ENCODE measurements at regions not wholly inside any gene's neighbourhood (a gene's known extent, or its start where the extent isn't known, plus 50 kb on each side); places are given as distances from the start of the nearest gene placed in this dataset.

- no peak for ATAC-seq (replicated peaks in 6 of 8)
- 0 to 100% (median 77%) methylated on average over 1 to 10 of the region's 13 CpGs; no CpG with 5 or more reads in 3 of the 10 experiments for WGBS, 10 experiments
- Histone ChIP-seq H3K4me3 (no peak overlapping the region), H3K27ac (no peak overlapping the region), H3K4me1 (replicated peaks in 1 of 2) (peaks cover 0 to 2% of the 10 kb centered on the region in 2 donors)
- in situ Hi-C loops (cut with MboI; ENCODE audit: low pct_unique_long_range_greater_than_20kb in 2 of 9, low sequenced_read_pairs in 9 of 9, unreplicated experiment in 9 of 9), result no loop called here
Measured at GRCh38 chr2:121133551-121134319, 151.3 kb downstream of the TFCP2L1 start.

GRCh38 chr2:121134728-121135127 is 150.3 kb downstream of the TFCP2L1 start:
- peaks cover 0 to 2% of the 10 kb centered on the region in 2 donors for H3K4me1 ChIP-seq (replicated peaks in 1 of 2)
- 46 to 95% (median 89%) methylated on average over 1 to 3 of the region's 8 CpGs; no CpG with 5 or more reads in 6 of the 10 experiments for WGBS, 10 experiments
- no peak overlapping the region for H3K4me3 ChIP-seq
- in situ Hi-C loops (cut with MboI; ENCODE audit: low pct_unique_long_range_greater_than_20kb in 2 of 9, low sequenced_read_pairs in 9 of 9, unreplicated experiment in 9 of 9), result no loop called here
- ATAC-seq (replicated peaks in 6 of 8), result no peak
- H3K27ac ChIP-seq, result no peak overlapping the region

- 90% methylated on average over 1 of the region's 2 CpGs; no CpG with 5 or more reads in 9 of the 10 experiments for WGBS, 10 experiments
- Histone ChIP-seq H3K27ac (no peak overlapping the region), H3K4me1 (replicated peaks in 1 of 2) (peaks cover 0 to 2% of the 10 kb centered on the region in 2 donors), H3K4me3 (no peak overlapping the region)
- no peak for ATAC-seq (replicated peaks in 6 of 8)
- in situ Hi-C loops (cut with MboI; ENCODE audit: low pct_unique_long_range_greater_than_20kb in 2 of 9, low sequenced_read_pairs in 9 of 9, unreplicated experiment in 9 of 9), result no loop called here
Measured at GRCh38 chr2:121135168-121135853, 149.7 kb downstream of the TFCP2L1 start.

GRCh38 chr2:121136323-121136722 is 148.7 kb downstream of the TFCP2L1 start:
- in situ Hi-C loops (cut with MboI; ENCODE audit: low pct_unique_long_range_greater_than_20kb in 2 of 9, low sequenced_read_pairs in 9 of 9, unreplicated experiment in 9 of 9), result no loop called here
- Histone ChIP-seq H3K27ac (no peak overlapping the region), H3K4me3 (no peak overlapping the region), H3K4me1 (replicated peaks in 1 of 2) (peaks cover 0 to 2% of the 10 kb centered on the region in 2 donors)
- ATAC-seq (replicated peaks in 6 of 8), result peak in 2 of 8 experiments; percentile 44 to 54
- 40 to 84% (median 74%) methylated on average over 1 to 3 of the region's 3 CpGs; no CpG with 5 or more reads in 5 of the 10 experiments for WGBS, 10 experiments

GRCh38 chr2:121137571-121137970 is 147.4 kb downstream of the TFCP2L1 start:
- H3K27ac ChIP-seq, result no peak overlapping the region
- peaks cover 0 to 2% of the 10 kb centered on the region in 2 donors for H3K4me1 ChIP-seq (replicated peaks in 1 of 2)
- H3K4me3 ChIP-seq, result no peak overlapping the region
- in situ Hi-C loops (cut with MboI; ENCODE audit: low pct_unique_long_range_greater_than_20kb in 2 of 9, low sequenced_read_pairs in 9 of 9, unreplicated experiment in 9 of 9), result no loop called here
- no peak for ATAC-seq (replicated peaks in 6 of 8)
- 17 to 85% (median 77%) methylated on average over 1 to 7 of the region's 7 CpGs; no CpG with 5 or more reads in 2 of the 10 experiments for WGBS, 10 experiments

- in situ Hi-C loops (cut with MboI; ENCODE audit: low pct_unique_long_range_greater_than_20kb in 2 of 9, low sequenced_read_pairs in 9 of 9, unreplicated experiment in 9 of 9), result no loop called here
- Histone ChIP-seq H3K4me3 (no peak overlapping the region), H3K4me1 (replicated peaks in 1 of 2) (no peaks in the 10 kb centered on the region), H3K27ac (no peak overlapping the region)
- no peak for ATAC-seq (replicated peaks in 6 of 8)
- WGBS, 10 experiments, result 31 to 100% (median 69%) methylated on average over 1 to 3 of the region's 3 CpGs; no CpG with 5 or more reads in 2 of the 10 experiments
Measured at GRCh38 chr2:121140734-121141133, 144.3 kb downstream of the TFCP2L1 start.

- in situ Hi-C loops (cut with MboI; ENCODE audit: low pct_unique_long_range_greater_than_20kb in 2 of 9, low sequenced_read_pairs in 9 of 9, unreplicated experiment in 9 of 9), result no loop called here
- Histone ChIP-seq H3K4me3 (no peak overlapping the region), H3K4me1 (replicated peaks in 1 of 2) (no peaks in the 10 kb centered on the region), H3K27ac (no peak overlapping the region)
- 0 to 100% (median 83%) methylated on average over 1 of the region's 2 CpGs; no CpG with 5 or more reads in 5 of the 10 experiments for WGBS, 10 experiments
- no peak for ATAC-seq (replicated peaks in 6 of 8)
Measured at GRCh38 chr2:121142452-121142851, 142.6 kb downstream of the TFCP2L1 start.

- Histone ChIP-seq H3K4me3 (no peak overlapping the region), H3K4me1 (replicated peaks in 1 of 2) (no peaks in the 10 kb centered on the region), H3K27ac (no peak overlapping the region)
- ATAC-seq (replicated peaks in 6 of 8), result no peak
- in situ Hi-C loops (cut with MboI; ENCODE audit: low pct_unique_long_range_greater_than_20kb in 2 of 9, low sequenced_read_pairs in 9 of 9, unreplicated experiment in 9 of 9), result no loop called here
- 31 to 87% (median 53%) methylated on average over 1 to 7 of the region's 7 CpGs; no CpG with 5 or more reads in 1 of the 10 experiments for WGBS, 10 experiments
Measured at GRCh38 chr2:121144111-121144510, 140.9 kb downstream of the TFCP2L1 start.

- H3K27ac ChIP-seq, result no peak overlapping the region
- H3K4me3 ChIP-seq, result no peak overlapping the region
- ATAC-seq (replicated peaks in 6 of 8), result no peak
- in situ Hi-C loops (cut with MboI; ENCODE audit: low pct_unique_long_range_greater_than_20kb in 2 of 9, low sequenced_read_pairs in 9 of 9, unreplicated experiment in 9 of 9), result no loop called here
- H3K4me1 ChIP-seq (replicated peaks in 1 of 2), result no peaks in the 10 kb centered on the region
- WGBS, 10 experiments, result 50 to 100% (median 87%) methylated on average over 1 to 5 of the region's 5 CpGs
Measured at GRCh38 chr2:121146630-121147029, 138.4 kb downstream of the TFCP2L1 start.

- no peak for ATAC-seq (replicated peaks in 6 of 8)
- no peak overlapping the region for H3K27ac ChIP-seq
Measured at GRCh38 chr2:121147766-121148165, 137.2 kb downstream of the TFCP2L1 start.

GRCh38 chr2:121148481-121148880 is 136.5 kb downstream of the TFCP2L1 start:
- in situ Hi-C loops (cut with MboI; ENCODE audit: low pct_unique_long_range_greater_than_20kb in 2 of 9, low sequenced_read_pairs in 9 of 9, unreplicated experiment in 9 of 9), result no loop called here
- Histone ChIP-seq H3K4me1 (replicated peaks in 1 of 2) (no peaks in the 10 kb centered on the region), H3K27ac (no peak overlapping the region), H3K4me3 (no peak overlapping the region)
- WGBS, 10 experiments, result 0 to 82% (median 56%) methylated on average over 1 to 3 of the region's 3 CpGs; no CpG with 5 or more reads in 4 of the 10 experiments
- ATAC-seq (replicated peaks in 6 of 8), result no peak

More at GRCh38 chr2:121147766-121148165, 137.2 kb downstream of the TFCP2L1 start:
- 0 to 100% (median 70%) methylated on average over 1 of the region's 1 CpG; no CpG with 5 or more reads in 4 of the 10 experiments for WGBS, 10 experiments
- Histone ChIP-seq H3K4me3 (no peak overlapping the region), H3K4me1 (replicated peaks in 1 of 2) (no peaks in the 10 kb centered on the region)
- in situ Hi-C loops (cut with MboI; ENCODE audit: low pct_unique_long_range_greater_than_20kb in 2 of 9, low sequenced_read_pairs in 9 of 9, unreplicated experiment in 9 of 9), result no loop called here

- Histone ChIP-seq H3K4me3 (no peak overlapping the region), H3K27ac (no peak overlapping the region), H3K4me1 (replicated peaks in 1 of 2) (no peaks in the 10 kb centered on the region)
- peak in 2 of 8 experiments; percentile 34 to 40 for ATAC-seq (replicated peaks in 6 of 8)
- WGBS, 10 experiments, result 36 to 100% (median 84%) methylated on average over 1 to 4 of the region's 4 CpGs; no CpG with 5 or more reads in 1 of the 10 experiments
- in situ Hi-C loops (cut with MboI; ENCODE audit: low pct_unique_long_range_greater_than_20kb in 2 of 9, low sequenced_read_pairs in 9 of 9, unreplicated experiment in 9 of 9), result no loop called here
Measured at GRCh38 chr2:121149384-121149783, 135.6 kb downstream of the TFCP2L1 start.

GRCh38 chr2:121150126-121150525 is 134.9 kb downstream of the TFCP2L1 start:
- Histone ChIP-seq H3K4me3 (no peak overlapping the region), H3K4me1 (replicated peaks in 1 of 2) (no peaks in the 10 kb centered on the region), H3K27ac (no peak overlapping the region)
- in situ Hi-C loops (cut with MboI; ENCODE audit: low pct_unique_long_range_greater_than_20kb in 2 of 9, low sequenced_read_pairs in 9 of 9, unreplicated experiment in 9 of 9), result no loop called here
- WGBS, 10 experiments, result 0 to 78% (median 45%) methylated on average over 1 to 4 of the region's 7 CpGs; no CpG with 5 or more reads in 5 of the 10 experiments
- no peak for ATAC-seq (replicated peaks in 6 of 8)

All from motor neuron (in vitro differentiated cells).